Keratinocyte (primary cell): ENCODE measurements at regions not wholly inside any gene's neighbourhood (a gene's known extent, or its start where the extent isn't known, plus 50 kb on each side); places are given as distances from the start of the nearest gene placed in this dataset.

Experiments
- EZH2 ChIP-seq: IDR thresholded peaks from one replicate; pipeline ENCODE4 v1.6.1; 2012; ENCODE audit warnings: inconsistent platforms, mild to moderate bottlenecking, low read length, moderate library complexity
- TF ChIP-seq, protein P1 (sequence below), 3 experiments: IDR thresholded peaks in 1 of 3; conservative IDR thresholded peaks in 1 of 3; optimal IDR thresholded peaks in 1 of 3; 2 replicates in 2 of 3; 3 replicates in 1 of 3; pipeline versions ENCODE3 to v1.5.1; 2011; ENCODE audit warnings: low read length in 3 of 3, mild to moderate bottlenecking in 3 of 3, moderate library complexity in 2 of 3, control low read depth in 1 of 3, inconsistent platforms in 1 of 3; ENCODE audit not compliant: insufficient read depth in 2 of 3; ENCODE audit errors: extremely low read depth in 1 of 3

DNA sequence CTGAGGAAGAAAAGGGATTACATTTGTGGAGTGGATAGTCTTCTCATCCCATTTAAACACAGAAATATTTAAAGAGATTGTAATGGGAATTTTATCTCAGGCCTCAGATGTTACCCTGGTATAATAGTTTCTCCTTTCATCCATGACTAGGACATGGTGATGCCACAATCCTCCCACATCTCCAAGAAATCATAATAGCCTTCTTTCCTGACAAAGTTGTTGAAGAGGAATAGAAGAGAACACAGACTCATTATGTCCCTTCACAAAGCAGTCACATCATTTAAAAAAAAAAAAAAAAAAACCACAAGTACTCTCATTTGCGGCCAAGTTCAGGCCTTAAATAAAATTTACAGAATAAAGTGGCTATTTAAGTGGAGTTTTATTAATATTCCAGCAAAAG lies 359.6 kb downstream of the DEPDC1B start:
- TF ChIP-seq, protein P1, sequence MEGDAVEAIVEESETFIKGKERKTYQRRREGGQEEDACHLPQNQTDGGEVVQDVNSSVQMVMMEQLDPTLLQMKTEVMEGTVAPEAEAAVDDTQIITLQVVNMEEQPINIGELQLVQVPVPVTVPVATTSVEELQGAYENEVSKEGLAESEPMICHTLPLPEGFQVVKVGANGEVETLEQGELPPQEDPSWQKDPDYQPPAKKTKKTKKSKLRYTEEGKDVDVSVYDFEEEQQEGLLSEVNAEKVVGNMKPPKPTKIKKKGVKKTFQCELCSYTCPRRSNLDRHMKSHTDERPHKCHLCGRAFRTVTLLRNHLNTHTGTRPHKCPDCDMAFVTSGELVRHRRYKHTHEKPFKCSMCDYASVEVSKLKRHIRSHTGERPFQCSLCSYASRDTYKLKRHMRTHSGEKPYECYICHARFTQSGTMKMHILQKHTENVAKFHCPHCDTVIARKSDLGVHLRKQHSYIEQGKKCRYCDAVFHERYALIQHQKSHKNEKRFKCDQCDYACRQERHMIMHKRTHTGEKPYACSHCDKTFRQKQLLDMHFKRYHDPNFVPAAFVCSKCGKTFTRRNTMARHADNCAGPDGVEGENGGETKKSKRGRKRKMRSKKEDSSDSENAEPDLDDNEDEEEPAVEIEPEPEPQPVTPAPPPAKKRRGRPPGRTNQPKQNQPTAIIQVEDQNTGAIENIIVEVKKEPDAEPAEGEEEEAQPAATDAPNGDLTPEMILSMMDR (optimal IDR thresholded peaks at IDR 0.05 in 1 of 3, IDR thresholded peaks at IDR 0.05 in 1 of 3, conservative IDR thresholded peaks at IDR 0.05 in 1 of 3; ENCODE audit: extremely low read depth in 1 of 3, insufficient read depth in 2 of 3, low read length in 3 of 3): no peak
- no peak for TF ChIP-seq EZH2
